Caco-2 (cell line): ENCODE measurements at regions not wholly inside any gene's neighbourhood (a gene's known extent, or its start where the extent isn't known, plus 50 kb on each side); places are given as distances from the start of the nearest gene placed in this dataset.

Source experiments
- BruUV-seq: library from RNA; stranded (reverse); fragments of 400-500 nt; replicated peaks from 2 replicates; lab custom pipeline; 2021; lab: Mats Ljungman, UMichigan
- CTCF ChIA-PET: fragments of 300-600 bp; sonication (Branson Sonifier 250); formaldehyde crosslinking; loops from one replicate; lab custom pipeline; 2022; ENCODE audit warnings: antibody characterized with exemption; lab: Charles Lee
- POLR2A ChIA-PET: fragments of 300-600 bp; sonication (Branson Sonifier 250); formaldehyde crosslinking; loops from one replicate; lab custom pipeline; 2022; ENCODE audit warnings: antibody characterized with exemption; lab: Charles Lee
- DNase-seq, 2 experiments: peaks; one replicate each; pipeline versions ENCODE4 v3.0.0 to v3.0.0-alpha.2; 2020 to 2022
- H3K27me3 ChIP-seq: replicated peaks from 2 replicates; pipeline ENCODE4 v1.6.0; 2011; ENCODE audit warnings: low read length; ENCODE audit not compliant: control insufficient read depth, insufficient read depth
- H3K36me3 ChIP-seq: 2 replicates; pipeline ENCODE4 v1.5.1; 2011; ENCODE audit warnings: low read length; ENCODE audit not compliant: control insufficient read depth, insufficient read depth
- H3K4me1 ChIP-seq: fragments of 250-450 bp; sonication (Bioruptor Pico); 2 replicates; pipeline ENCODE4 v1.5.1; 2020; ENCODE audit warnings: mild to moderate bottlenecking
- H3K4me3 ChIP-seq: 2 replicates; pipeline ENCODE4 v1.5.1; 2011; ENCODE audit warnings: low read depth, mild to moderate bottlenecking, control low read depth, low read length
- H3K9me3 ChIP-seq: fragments of 250-450 bp; sonication (Bioruptor Pico); 2 replicates; pipeline ENCODE4 v1.5.1; 2020; ENCODE audit warnings: mild to moderate bottlenecking, moderate library complexity
- H3K27ac Mint-ChIP-seq: one replicate; pipeline ENCODE4 v1.8.0; 2022; ENCODE audit warnings: mixed read lengths; ENCODE audit not compliant: unreplicated experiment
- H3K27me3 Mint-ChIP-seq: one replicate; pipeline ENCODE4 v1.8.0; 2022; ENCODE audit warnings: mixed read lengths; ENCODE audit not compliant: insufficient read depth, unreplicated experiment
- H3K36me3 Mint-ChIP-seq: one replicate; pipeline ENCODE4 v1.8.0; 2022; ENCODE audit warnings: mild to moderate bottlenecking, mixed read lengths; ENCODE audit not compliant: insufficient read depth, unreplicated experiment
- H3K4me1 Mint-ChIP-seq: one replicate; pipeline ENCODE4 v1.8.0; 2022; ENCODE audit warnings: low read depth, mixed read lengths; ENCODE audit not compliant: unreplicated experiment
- H3K4me3 Mint-ChIP-seq: one replicate; pipeline ENCODE4 v1.8.0; 2022; ENCODE audit warnings: mild to moderate bottlenecking, moderate library complexity, mixed read lengths; ENCODE audit not compliant: unreplicated experiment
- H3K9me3 Mint-ChIP-seq: one replicate; pipeline ENCODE4 v1.8.0; 2022; ENCODE audit warnings: mixed read lengths; ENCODE audit not compliant: unreplicated experiment
- intact Hi-C: fragments of 100-400 bp; cut with micrococcal nuclease; formaldehyde crosslinking; loops from one replicate; pipeline ENCODE4 v1.10.0; 2022; ENCODE audit not compliant: unreplicated experiment
- TF ChIP-seq, protein P1 (sequence below), 2 experiments: fragments of 200-600 bp in 1 of 2; IDR thresholded peaks; 1 replicate in 1 of 2; 2 replicates in 1 of 2; pipeline versions ENCODE4 v1.5.1 to v1.8.0; 2011 to 2022; ENCODE audit warnings: antibody characterized with exemption in 1 of 2, control low read depth in 1 of 2, inconsistent platforms in 1 of 2, low read depth in 1 of 2, low read length in 1 of 2, mild to moderate bottlenecking in 1 of 2, moderate library complexity in 1 of 2; ENCODE audit not compliant: insufficient read depth in 1 of 2, severe bottlenecking in 1 of 2, unreplicated experiment in 1 of 2

DNA sequence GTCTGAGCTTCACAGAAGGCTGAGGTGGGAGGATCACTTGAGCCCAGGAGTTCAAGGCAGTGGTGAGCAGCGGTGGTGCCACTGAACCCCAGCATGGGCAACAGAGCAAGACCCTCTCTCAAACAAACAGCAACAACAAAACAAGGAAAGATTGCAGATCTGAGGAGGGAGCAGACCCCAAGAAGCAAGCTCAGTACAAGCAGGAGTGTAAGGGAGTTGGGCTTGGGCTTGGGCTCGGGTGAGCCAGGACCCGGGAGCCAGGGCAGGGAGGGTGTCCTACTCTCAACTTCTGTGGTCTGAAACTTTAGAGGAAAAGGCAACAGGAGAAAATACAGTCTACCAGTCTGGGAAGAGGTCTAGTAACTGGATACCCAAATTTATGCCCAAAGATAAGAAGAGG lies 92.0 kb upstream of the RAB12 start:
- H3K36me3 ChIP-seq: no peaks in the 10 kb centered on the region
- no peak for DNase-seq
- H3K27ac Mint-ChIP-seq: no peak overlapping the region
- ChIA-PET CTCF (no interaction called here), POLR2A (no interaction called here)
- no peaks in the 10 kb centered on the region for H3K4me1 ChIP-seq
- no peak overlapping the region for H3K4me3 Mint-ChIP-seq
- BruUV-seq: no TSS peak
- TF ChIP-seq, protein P1, sequence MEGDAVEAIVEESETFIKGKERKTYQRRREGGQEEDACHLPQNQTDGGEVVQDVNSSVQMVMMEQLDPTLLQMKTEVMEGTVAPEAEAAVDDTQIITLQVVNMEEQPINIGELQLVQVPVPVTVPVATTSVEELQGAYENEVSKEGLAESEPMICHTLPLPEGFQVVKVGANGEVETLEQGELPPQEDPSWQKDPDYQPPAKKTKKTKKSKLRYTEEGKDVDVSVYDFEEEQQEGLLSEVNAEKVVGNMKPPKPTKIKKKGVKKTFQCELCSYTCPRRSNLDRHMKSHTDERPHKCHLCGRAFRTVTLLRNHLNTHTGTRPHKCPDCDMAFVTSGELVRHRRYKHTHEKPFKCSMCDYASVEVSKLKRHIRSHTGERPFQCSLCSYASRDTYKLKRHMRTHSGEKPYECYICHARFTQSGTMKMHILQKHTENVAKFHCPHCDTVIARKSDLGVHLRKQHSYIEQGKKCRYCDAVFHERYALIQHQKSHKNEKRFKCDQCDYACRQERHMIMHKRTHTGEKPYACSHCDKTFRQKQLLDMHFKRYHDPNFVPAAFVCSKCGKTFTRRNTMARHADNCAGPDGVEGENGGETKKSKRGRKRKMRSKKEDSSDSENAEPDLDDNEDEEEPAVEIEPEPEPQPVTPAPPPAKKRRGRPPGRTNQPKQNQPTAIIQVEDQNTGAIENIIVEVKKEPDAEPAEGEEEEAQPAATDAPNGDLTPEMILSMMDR (IDR thresholded peaks at IDR 0.05; ENCODE audit: insufficient read depth in 1 of 2, low read depth in 1 of 2, low read length in 1 of 2, severe bottlenecking in 1 of 2, unreplicated experiment in 1 of 2): no peak
- H3K4me1 Mint-ChIP-seq: no peaks in the 10 kb centered on the region
- H3K9me3 Mint-ChIP-seq: peaks cover 17% of the 10 kb centered on the region
- peaks cover 10% of the 10 kb centered on the region for H3K27me3 Mint-ChIP-seq
- no peaks in the 10 kb centered on the region for H3K36me3 Mint-ChIP-seq
- intact Hi-C loops: no loop called here
- no peak overlapping the region for H3K4me3 ChIP-seq
- no peaks in the 10 kb centered on the region; the same call in 1 of the 2 replicates for H3K27me3 ChIP-seq
- peaks cover 4% of the 10 kb centered on the region; the same call in 1 of the 2 replicates for H3K9me3 ChIP-seq

DNA sequence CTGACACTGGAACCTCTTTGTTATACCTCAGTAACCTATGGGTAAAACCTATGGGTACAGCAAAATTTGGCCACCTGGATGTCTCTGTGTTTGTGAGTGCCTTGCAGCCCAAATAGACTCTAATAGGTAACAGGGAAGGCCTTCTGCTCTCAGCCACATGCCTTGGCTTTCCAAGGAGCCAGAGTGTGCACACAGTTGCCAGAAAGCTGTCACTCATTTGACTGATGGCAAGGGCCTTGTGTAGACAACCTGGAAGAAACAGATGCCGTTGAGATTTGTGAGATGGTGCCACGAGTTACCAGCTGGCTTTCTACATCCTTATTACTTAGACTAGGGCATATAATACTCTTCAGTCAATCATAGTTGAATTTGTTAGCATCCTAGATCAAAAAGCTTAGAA lies 90.1 kb upstream of the RAB12 start:
- intact Hi-C loops: no loop called here
- Histone ChIP-seq H3K27me3 (peaks cover 2% of the 10 kb centered on the region), H3K9me3 (peaks cover 4% of the 10 kb centered on the region; the same call in 1 of the 2 replicates), H3K36me3 (no peaks in the 10 kb centered on the region), H3K4me3 (no peak overlapping the region), H3K4me1 (no peaks in the 10 kb centered on the region)
- H3K27me3 Mint-ChIP-seq: peaks cover 11% of the 10 kb centered on the region
- TF ChIP-seq, protein P1 (IDR thresholded peaks at IDR 0.05; ENCODE audit: insufficient read depth in 1 of 2, low read depth in 1 of 2, low read length in 1 of 2, severe bottlenecking in 1 of 2, unreplicated experiment in 1 of 2): no peak
- no peak overlapping the region for H3K4me3 Mint-ChIP-seq
- no peak for DNase-seq
- POLR2A ChIA-PET: no interaction called here
- CTCF ChIA-PET: no interaction called here
- no peaks in the 10 kb centered on the region for H3K36me3 Mint-ChIP-seq
- no peaks in the 10 kb centered on the region for H3K4me1 Mint-ChIP-seq
- H3K27ac Mint-ChIP-seq: no peak overlapping the region
- peaks cover 17% of the 10 kb centered on the region for H3K9me3 Mint-ChIP-seq
- no TSS peak for BruUV-seq

DNA sequence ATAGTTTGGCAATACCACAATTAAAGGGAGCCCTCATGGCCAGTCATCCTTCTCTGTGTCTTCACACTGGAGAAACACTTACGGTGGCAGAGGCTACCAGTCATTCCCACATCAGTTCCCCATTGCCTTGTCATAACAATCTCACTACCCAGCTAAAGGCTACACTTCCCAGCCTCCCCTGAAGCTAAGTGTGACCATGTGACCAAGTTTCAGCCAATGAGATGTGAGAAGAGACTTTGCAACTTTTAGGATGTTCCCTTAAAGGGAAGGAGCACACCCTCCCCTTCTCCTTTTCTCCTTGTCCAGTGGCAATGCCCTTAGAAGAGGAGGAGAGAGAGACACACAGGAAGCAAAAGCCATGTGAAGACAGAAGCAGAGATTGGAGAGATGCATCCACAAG lies 89.0 kb upstream of the RAB12 start:
- Mint-ChIP-seq H3K27me3 (peaks cover 18% of the 10 kb centered on the region), H3K9me3 (peaks cover 17% of the 10 kb centered on the region), H3K4me3 (no peak overlapping the region), H3K4me1 (no peaks in the 10 kb centered on the region), H3K36me3 (no peaks in the 10 kb centered on the region), H3K27ac (no peak overlapping the region)
- H3K4me3 ChIP-seq: no peak overlapping the region
- TF ChIP-seq, protein P1 (IDR thresholded peaks at IDR 0.05; ENCODE audit: insufficient read depth in 1 of 2, low read depth in 1 of 2, low read length in 1 of 2, severe bottlenecking in 1 of 2, unreplicated experiment in 1 of 2): no peak
- H3K9me3 ChIP-seq: peaks cover 4% of the 10 kb centered on the region; the same call in 1 of the 2 replicates
- no TSS peak for BruUV-seq
- POLR2A ChIA-PET: no interaction called here
- H3K4me1 ChIP-seq: no peaks in the 10 kb centered on the region
- intact Hi-C loops: no loop called here
- no peak for DNase-seq
- H3K27me3 ChIP-seq: peaks cover 2% of the 10 kb centered on the region
- H3K36me3 ChIP-seq: no peaks in the 10 kb centered on the region
- CTCF ChIA-PET: no interaction called here
